ENCODE measurements at regions not wholly inside any gene's neighbourhood (a gene's known extent, or its start where the extent isn't known, plus 50 kb on each side); places are given as distances from the start of the nearest gene placed in this dataset.

GRCh38 chrX:137748827-137749226, 182.9 kb downstream of the ZIC3 start:
- TF ChIP-seq CTCF (IDR thresholded peaks at IDR 0.05) (no peak), POLR2A (IDR thresholded peaks at IDR 0.05) (no peak)
